ENCODE measurements at regions not wholly inside any gene's neighbourhood (a gene's known extent, or its start where the extent isn't known, plus 50 kb on each side); places are given as distances from the start of the nearest gene placed in this dataset.

DNA sequence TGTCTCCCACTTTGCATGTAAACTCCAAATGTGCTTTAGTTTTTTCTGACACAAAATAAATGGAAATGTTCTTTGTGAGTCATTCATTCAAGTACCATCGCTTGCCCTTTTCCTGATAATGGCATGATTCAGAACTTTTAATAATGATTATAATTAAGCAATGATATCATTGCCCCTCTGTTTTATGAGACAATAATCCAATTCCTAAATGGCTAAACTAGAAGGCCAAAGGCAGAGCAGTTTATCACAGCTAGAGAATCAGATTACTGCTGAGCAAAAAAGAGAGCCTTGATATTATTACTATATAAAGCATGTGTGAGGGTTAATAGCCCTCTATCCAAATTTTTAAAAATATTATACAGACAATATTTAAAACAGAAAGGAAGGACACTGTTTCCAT lies 484.2 kb upstream of the PTPRD start:
- no peak for TF ChIP-seq POLR2A (IDR thresholded peaks at IDR 0.05)
- TF ChIP-seq, protein P1, sequence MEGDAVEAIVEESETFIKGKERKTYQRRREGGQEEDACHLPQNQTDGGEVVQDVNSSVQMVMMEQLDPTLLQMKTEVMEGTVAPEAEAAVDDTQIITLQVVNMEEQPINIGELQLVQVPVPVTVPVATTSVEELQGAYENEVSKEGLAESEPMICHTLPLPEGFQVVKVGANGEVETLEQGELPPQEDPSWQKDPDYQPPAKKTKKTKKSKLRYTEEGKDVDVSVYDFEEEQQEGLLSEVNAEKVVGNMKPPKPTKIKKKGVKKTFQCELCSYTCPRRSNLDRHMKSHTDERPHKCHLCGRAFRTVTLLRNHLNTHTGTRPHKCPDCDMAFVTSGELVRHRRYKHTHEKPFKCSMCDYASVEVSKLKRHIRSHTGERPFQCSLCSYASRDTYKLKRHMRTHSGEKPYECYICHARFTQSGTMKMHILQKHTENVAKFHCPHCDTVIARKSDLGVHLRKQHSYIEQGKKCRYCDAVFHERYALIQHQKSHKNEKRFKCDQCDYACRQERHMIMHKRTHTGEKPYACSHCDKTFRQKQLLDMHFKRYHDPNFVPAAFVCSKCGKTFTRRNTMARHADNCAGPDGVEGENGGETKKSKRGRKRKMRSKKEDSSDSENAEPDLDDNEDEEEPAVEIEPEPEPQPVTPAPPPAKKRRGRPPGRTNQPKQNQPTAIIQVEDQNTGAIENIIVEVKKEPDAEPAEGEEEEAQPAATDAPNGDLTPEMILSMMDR (IDR thresholded peaks at IDR 0.05): no peak

Data from heart left ventricle (tissue), 13 donors.